HG03135 (cell line): ENCODE measurements at regions not wholly inside any gene's neighbourhood (a gene's known extent, or its start where the extent isn't known, plus 50 kb on each side); places are given as distances from the start of the nearest gene placed in this dataset.

Experiments
- ATAC-seq: cut with Tn5 transposase; IDR thresholded peaks from one replicate; pipeline ENCODE4 v1.9.1; 2021; ENCODE audit warnings: mild to moderate bottlenecking, moderate library complexity; ENCODE audit not compliant: unreplicated experiment

GRCh38 chr18:22110461-22110924 is 58.9 kb upstream of the GATA6 start:
- ATAC-seq = no peak

- ATAC-seq = no peak
These were observed 57.2 kb upstream of the GATA6 start for GRCh38 chr18:22112215-22112614.

- no peak for ATAC-seq
These were observed 56.1 kb upstream of the GATA6 start for GRCh38 chr18:22113144-22113844.

DNA sequence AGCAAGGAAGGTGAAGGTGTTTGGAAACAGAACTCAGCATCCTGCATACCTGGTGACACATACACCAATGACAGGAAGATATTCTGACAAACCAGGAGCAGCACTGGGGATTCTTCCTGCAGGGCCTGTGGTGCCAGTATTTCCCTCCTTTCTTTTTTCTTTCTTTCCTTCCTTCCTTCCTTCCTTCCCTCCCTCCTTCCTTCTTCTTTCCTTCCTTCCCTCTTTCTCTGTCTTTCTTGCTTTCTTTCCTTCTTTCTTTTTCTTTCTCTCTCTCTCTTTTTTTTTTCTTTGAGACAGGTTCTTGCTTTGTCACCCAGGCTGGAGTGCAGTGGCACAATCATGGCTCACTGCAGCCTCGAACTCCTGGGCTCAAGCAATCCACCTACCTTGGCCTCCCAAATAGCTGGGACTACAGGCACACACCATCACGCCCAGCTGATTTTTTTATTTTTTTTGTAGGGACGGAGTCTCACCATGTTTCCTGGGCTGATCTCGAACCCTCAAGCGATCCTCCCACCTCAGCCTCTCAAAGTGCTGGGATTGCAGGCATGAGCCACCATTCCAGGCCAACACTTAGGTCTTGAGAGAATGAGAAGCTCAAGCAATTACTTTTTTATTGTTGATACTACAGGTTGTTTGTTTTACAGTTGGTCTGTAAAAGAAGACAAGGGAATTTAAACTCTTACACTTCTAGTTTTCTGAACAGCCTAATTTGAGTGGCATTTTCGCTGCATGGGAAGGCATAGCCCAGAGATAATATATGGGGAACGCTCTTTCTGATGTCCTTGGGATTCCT is 54.7 kb upstream of the GATA6 start:
- no peak for ATAC-seq

- no peak for ATAC-seq
These were observed 53.8 kb upstream of the GATA6 start for GRCh38 chr18:22115573-22115972.
